ENCODE measurements at regions not wholly inside any gene's neighbourhood (a gene's known extent, or its start where the extent isn't known, plus 50 kb on each side); places are given as distances from the start of the nearest gene placed in this dataset.
A peak's percentile ranks its signal among the peaks of the same experiment; 100 is the strongest.
"Not testable (repeated sequence)": the region's sequence is repeated elsewhere in the genome, so short reads cannot be mapped to it uniquely, and the experiment has no call there.

GRCh38 chrX:46251755-46252154, 293.5 kb downstream of the ZNF674 start:
- intact Hi-C loops (cut with DNase I), result no loop called here
- DNase-seq, result no peak

- intact Hi-C loops (cut with DNase I), result no loop called here
- peak in 19 of 42 donors; percentile 1 to 61 (median 17) for DNase-seq
Measured at GRCh38 chrX:46250151-46250550, 295.1 kb downstream of the ZNF674 start.

- DNase-seq, result no peak
- intact Hi-C loops (cut with DNase I), result no loop called here
Measured at GRCh38 chrX:46247456-46247855, 297.8 kb downstream of the ZNF674 start.

- no peak for DNase-seq
- intact Hi-C loops (cut with DNase I), result no loop called here
Measured at GRCh38 chrX:46244451-46244850, 300.8 kb downstream of the ZNF674 start.

GRCh38 chrX:46236411-46236810, 308.8 kb downstream of the ZNF674 start:
- no peak for DNase-seq
- intact Hi-C loops (cut with DNase I), result no loop called here

DNA sequence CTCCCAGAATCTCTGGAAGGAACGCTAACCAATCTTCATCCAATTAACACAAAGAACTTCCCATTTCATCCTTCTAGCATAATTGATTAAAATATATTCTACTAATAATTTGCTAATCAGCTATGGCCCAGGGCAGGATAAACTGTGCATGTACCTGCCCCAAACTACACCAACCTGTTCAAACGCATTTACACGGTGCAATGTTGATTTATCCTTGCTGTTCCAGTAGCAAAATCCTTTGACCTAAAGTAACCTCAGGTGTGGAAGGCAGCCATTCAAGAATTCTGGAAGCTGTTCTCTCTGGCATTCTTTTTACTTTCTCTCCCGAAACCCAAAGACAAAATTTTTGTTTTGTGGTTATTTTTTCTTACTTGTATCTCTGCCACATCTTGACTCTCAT, 309.4 kb downstream of the ZNF674 start:
- intact Hi-C loops (cut with DNase I), result no loop called here

GRCh38 chrX:46234775-46235174, 310.4 kb downstream of the ZNF674 start:
- intact Hi-C loops (cut with DNase I), result no loop called here

More for the DNA sequence above, 309.4 kb downstream of the ZNF674 start:
- no peak for DNase-seq

GRCh38 chrX:46228389-46228788, 316.8 kb downstream of the ZNF674 start:
- intact Hi-C loops (cut with DNase I), result no loop called here

More at GRCh38 chrX:46234775-46235174, 310.4 kb downstream of the ZNF674 start:
- DNase-seq, result no peak

GRCh38 chrX:46226422-46226821, 318.8 kb downstream of the ZNF674 start:
- DNase-seq, result no peak

More at GRCh38 chrX:46228389-46228788, 316.8 kb downstream of the ZNF674 start:
- no peak for DNase-seq

GRCh38 chrX:46223499-46223898, 321.7 kb downstream of the ZNF674 start:
- DNase-seq; intact Hi-C loops (cut with DNase I): not testable (repeated sequence)

More at GRCh38 chrX:46226422-46226821, 318.8 kb downstream of the ZNF674 start:
- intact Hi-C loops (cut with DNase I), result no loop called here

DNA sequence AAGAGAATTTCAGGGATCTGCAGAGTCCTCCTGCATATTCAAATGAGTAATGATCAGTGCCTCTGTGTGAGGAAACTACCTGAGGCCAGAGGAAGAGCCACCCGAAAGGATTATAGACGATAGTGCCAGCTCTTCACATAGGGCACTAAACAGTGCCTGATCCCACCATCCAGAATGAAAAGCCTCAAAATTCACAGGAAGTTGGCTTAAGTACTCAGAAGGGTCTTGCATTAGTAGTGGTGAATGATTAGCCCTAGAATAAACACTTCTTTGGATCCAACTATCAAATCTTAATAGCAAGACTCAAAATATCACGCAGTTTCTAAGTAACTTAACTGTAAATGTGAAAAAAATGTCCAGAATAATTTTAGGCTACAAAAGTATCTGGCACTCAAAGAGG, 324.4 kb downstream of the ZNF674 start:
- DNase-seq, result no peak
- intact Hi-C loops (cut with DNase I), result no loop called here

GRCh38 chrX:46218373-46218772, 326.8 kb downstream of the ZNF674 start:
- intact Hi-C loops (cut with DNase I), result no loop called here
- DNase-seq, result peak in 2 of 42 donors; percentile 2 to 16

- intact Hi-C loops (cut with DNase I), result no loop called here
- no peak for DNase-seq
Measured at GRCh38 chrX:46216406-46216805, 328.8 kb downstream of the ZNF674 start.

DNA sequence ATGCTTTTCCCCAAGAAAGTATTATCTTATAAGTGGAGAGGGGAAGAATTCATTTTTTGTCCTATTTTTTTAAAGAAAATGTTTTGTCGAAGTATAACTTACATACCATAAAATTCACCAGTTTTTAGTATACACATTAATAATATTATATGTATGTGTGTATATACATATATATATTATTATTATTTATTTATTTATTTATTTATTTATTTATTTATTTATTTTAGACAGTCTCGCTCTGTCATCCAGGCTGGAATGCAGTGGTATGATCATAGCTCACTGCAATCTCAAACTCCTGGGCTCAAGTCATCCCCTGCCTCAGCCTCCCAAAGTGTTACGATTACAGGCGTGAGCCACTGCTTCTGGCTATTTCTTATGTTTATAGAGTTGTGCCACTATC, 334.1 kb downstream of the ZNF674 start:
- intact Hi-C loops (cut with DNase I), result no loop called here
- DNase-seq, result no peak

- intact Hi-C loops (cut with DNase I), result no loop called here
- DNase-seq, result no peak
Measured at GRCh38 chrX:46209768-46210167, 335.5 kb downstream of the ZNF674 start.

DNA sequence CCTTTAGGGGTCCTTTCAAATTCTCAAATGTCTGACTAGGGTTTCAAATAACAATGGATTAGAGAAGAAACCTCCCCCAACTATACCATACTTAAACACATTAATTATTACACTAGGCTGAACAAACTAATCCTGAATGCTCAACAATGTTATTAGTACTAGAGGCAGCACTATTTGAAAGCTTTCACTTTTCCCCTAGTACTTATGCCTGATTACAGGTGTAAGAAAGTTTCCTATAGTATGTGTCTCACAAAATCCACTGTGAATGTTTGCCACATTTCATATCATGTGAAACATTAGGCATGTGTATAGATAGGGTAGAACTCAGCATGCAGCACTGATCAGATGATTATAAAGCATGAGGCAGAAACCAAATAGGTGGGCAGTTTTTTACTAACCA, 336.2 kb downstream of the ZNF674 start:
- no peak for DNase-seq
- intact Hi-C loops (cut with DNase I), result no loop called here

- intact Hi-C loops (cut with DNase I), result no loop called here
Measured at GRCh38 chrX:46208225-46208854, 336.9 kb downstream of the ZNF674 start.

GRCh38 chrX:46204721-46205422, 340.3 kb downstream of the ZNF674 start:
- intact Hi-C loops (cut with DNase I), result no loop called here
- DNase-seq, result no peak

More at GRCh38 chrX:46208225-46208854, 336.9 kb downstream of the ZNF674 start:
- DNase-seq, result no peak

- intact Hi-C loops (cut with DNase I), result no loop called here
- DNase-seq, result no peak
Measured at GRCh38 chrX:46202733-46203514, 342.3 kb downstream of the ZNF674 start.

DNA sequence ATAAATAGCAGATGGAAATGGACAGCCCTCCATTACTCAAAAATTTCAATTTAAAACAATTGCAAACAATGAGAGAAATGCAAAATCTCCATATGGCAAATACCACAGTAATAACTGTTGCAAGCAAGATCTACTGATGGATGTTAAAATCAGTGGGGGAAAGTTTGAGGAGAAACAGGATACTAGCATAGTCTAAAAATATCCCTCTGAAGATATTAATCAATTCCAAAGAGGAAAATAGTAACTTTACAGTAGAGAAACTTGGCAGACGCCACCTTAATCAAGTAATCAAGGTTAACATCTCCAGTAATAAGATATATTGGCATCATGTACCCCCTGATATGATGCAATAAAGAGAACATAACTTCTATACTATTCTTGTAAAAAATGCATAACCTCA, 344.8 kb downstream of the ZNF674 start:
- intact Hi-C loops (cut with DNase I), result no loop called here
- DNase-seq, result no peak

Data from head of caudate nucleus (tissue), 42 donors.